ENCODE measurements at regions not wholly inside any gene's neighbourhood (a gene's known extent, or its start where the extent isn't known, plus 50 kb on each side); places are given as distances from the start of the nearest gene placed in this dataset.

- no peaks in the 10 kb centered on the region for H3K4me1 Mint-ChIP-seq (ENCODE audit: low read depth, unreplicated experiment)
- Histone ChIP-seq H3K4me3 (ENCODE audit: low read depth, low read length) (no peak overlapping the region), H3K9me3 (no peaks in the 10 kb centered on the region), H3K36me3 (ENCODE audit: control insufficient read depth, insufficient read depth, low read length) (no peaks in the 10 kb centered on the region), H3K27me3 (replicated peaks; ENCODE audit: control insufficient read depth, insufficient read depth, low read length) (no peaks in the 10 kb centered on the region), H3K4me1 (no peaks in the 10 kb centered on the region)
- DNase-seq, result no peak
- no peaks in the 10 kb centered on the region for H3K36me3 Mint-ChIP-seq (ENCODE audit: insufficient read depth, unreplicated experiment)
- intact Hi-C loops (cut with micrococcal nuclease; ENCODE audit: unreplicated experiment), result no loop called here
- peaks cover 2% of the 10 kb centered on the region for H3K27me3 Mint-ChIP-seq (ENCODE audit: insufficient read depth, unreplicated experiment)
- H3K4me3 Mint-ChIP-seq (ENCODE audit: unreplicated experiment), result no peak overlapping the region
- CTCF ChIA-PET, result no interaction called here
- TF ChIP-seq CTCF (IDR thresholded peaks at IDR 0.05; ENCODE audit: insufficient read depth in 1 of 2, low read depth in 1 of 2, low read length in 1 of 2, severe bottlenecking in 1 of 2, unreplicated experiment in 1 of 2), result no peak
- POLR2A ChIA-PET, result no interaction called here
- H3K27ac Mint-ChIP-seq (ENCODE audit: unreplicated experiment), result no peak overlapping the region
- no peaks in the 10 kb centered on the region for H3K9me3 Mint-ChIP-seq (ENCODE audit: unreplicated experiment)
- no TSS peak for BruUV-seq (replicated peaks)
Observed at GRCh38 chr14:27096091-27096490, 498.3 kb upstream of the NOVA1 start.

DNA sequence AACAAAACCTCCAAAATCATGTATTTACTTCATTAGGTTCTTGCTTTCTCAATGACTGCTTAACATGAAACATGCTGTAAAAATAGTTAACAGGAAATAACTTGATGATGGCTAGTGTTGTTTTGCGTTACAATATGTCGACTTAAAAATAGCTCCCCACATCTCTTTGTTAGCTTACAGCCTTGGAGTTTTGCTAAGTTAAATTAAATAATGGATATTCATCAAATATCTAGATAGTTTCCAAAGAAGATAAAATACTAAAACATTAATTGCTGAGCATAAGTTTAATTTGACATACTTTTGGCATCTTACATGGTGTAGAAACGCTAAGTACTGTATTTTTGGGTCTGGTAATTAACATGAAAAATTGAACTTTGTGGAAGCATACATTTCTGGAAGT lies 500.6 kb upstream of the NOVA1 start:
- Histone ChIP-seq H3K9me3 (no peaks in the 10 kb centered on the region), H3K36me3 (ENCODE audit: control insufficient read depth, insufficient read depth, low read length) (no peaks in the 10 kb centered on the region), H3K27me3 (replicated peaks; ENCODE audit: control insufficient read depth, insufficient read depth, low read length) (no peaks in the 10 kb centered on the region), H3K4me3 (ENCODE audit: low read depth, low read length) (no peak overlapping the region), H3K4me1 (no peaks in the 10 kb centered on the region)
- ChIA-PET POLR2A (no interaction called here), CTCF (no interaction called here)
- Mint-ChIP-seq H3K4me1 (ENCODE audit: low read depth, unreplicated experiment) (no peaks in the 10 kb centered on the region), H3K27me3 (ENCODE audit: insufficient read depth, unreplicated experiment) (peaks cover 2% of the 10 kb centered on the region), H3K27ac (ENCODE audit: unreplicated experiment) (no peak overlapping the region), H3K9me3 (ENCODE audit: unreplicated experiment) (no peaks in the 10 kb centered on the region), H3K36me3 (ENCODE audit: insufficient read depth, unreplicated experiment) (no peaks in the 10 kb centered on the region), H3K4me3 (ENCODE audit: unreplicated experiment) (no peak overlapping the region)
- no peak for TF ChIP-seq CTCF (IDR thresholded peaks at IDR 0.05; ENCODE audit: insufficient read depth in 1 of 2, low read depth in 1 of 2, low read length in 1 of 2, severe bottlenecking in 1 of 2, unreplicated experiment in 1 of 2)
- DNase-seq, result no peak
- no TSS peak for BruUV-seq (replicated peaks)
- intact Hi-C loops (cut with micrococcal nuclease; ENCODE audit: unreplicated experiment), result no loop called here

DNA sequence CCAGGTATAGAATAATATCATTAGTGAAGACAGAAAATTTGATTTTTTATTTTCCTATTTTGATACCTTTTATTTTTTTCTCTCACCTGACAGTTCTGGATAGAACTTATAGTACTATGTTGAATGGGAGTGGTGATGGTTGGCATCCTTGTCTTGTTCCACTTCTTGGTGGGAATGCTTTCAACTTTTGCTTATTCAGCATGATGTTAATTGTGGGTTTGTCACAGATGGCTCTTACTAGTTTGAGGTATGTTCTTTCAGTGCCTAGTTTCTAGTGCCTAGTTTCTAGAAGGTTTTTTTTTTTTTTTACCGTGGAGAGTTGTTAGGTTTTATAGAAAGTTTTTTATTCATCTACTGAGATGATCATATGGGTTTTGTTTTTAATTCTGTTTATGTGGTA lies 516.3 kb upstream of the NOVA1 start:
- intact Hi-C loops (cut with micrococcal nuclease; ENCODE audit: unreplicated experiment), result no loop called here
- CTCF ChIA-PET, result no interaction called here
- no peaks in the 10 kb centered on the region for H3K36me3 Mint-ChIP-seq (ENCODE audit: insufficient read depth, unreplicated experiment)
- H3K4me1 Mint-ChIP-seq (ENCODE audit: low read depth, unreplicated experiment), result no peaks in the 10 kb centered on the region
- no peak for TF ChIP-seq CTCF (IDR thresholded peaks at IDR 0.05; ENCODE audit: insufficient read depth in 1 of 2, low read depth in 1 of 2, low read length in 1 of 2, severe bottlenecking in 1 of 2, unreplicated experiment in 1 of 2)
- POLR2A ChIA-PET, result no interaction called here
- H3K27me3 ChIP-seq (replicated peaks; ENCODE audit: control insufficient read depth, insufficient read depth, low read length), result no peaks in the 10 kb centered on the region
- H3K4me3 Mint-ChIP-seq (ENCODE audit: unreplicated experiment), result no peak overlapping the region
- H3K36me3 ChIP-seq (ENCODE audit: control insufficient read depth, insufficient read depth, low read length), result no peaks in the 10 kb centered on the region
- no peaks in the 10 kb centered on the region for H3K9me3 ChIP-seq
- H3K4me3 ChIP-seq (ENCODE audit: low read depth, low read length), result no peak overlapping the region
- H3K27me3 Mint-ChIP-seq (ENCODE audit: insufficient read depth, unreplicated experiment), result no peaks in the 10 kb centered on the region
- H3K27ac Mint-ChIP-seq (ENCODE audit: unreplicated experiment), result no peak overlapping the region
- no TSS peak for BruUV-seq (replicated peaks)
- no peaks in the 10 kb centered on the region for H3K4me1 ChIP-seq
- H3K9me3 Mint-ChIP-seq (ENCODE audit: unreplicated experiment), result no peaks in the 10 kb centered on the region
- no peak for DNase-seq

Data from Caco-2 (cell line).